Skin of body (tissue), 1 donor: ENCODE measurements at regions not wholly inside any gene's neighbourhood (a gene's known extent, or its start where the extent isn't known, plus 50 kb on each side); places are given as distances from the start of the nearest gene placed in this dataset.

ENCODE experiments used
- DNase-seq: peaks from one replicate; lab custom pipeline; 2025; lab: John Stamatoyannopoulos, UW

DNA sequence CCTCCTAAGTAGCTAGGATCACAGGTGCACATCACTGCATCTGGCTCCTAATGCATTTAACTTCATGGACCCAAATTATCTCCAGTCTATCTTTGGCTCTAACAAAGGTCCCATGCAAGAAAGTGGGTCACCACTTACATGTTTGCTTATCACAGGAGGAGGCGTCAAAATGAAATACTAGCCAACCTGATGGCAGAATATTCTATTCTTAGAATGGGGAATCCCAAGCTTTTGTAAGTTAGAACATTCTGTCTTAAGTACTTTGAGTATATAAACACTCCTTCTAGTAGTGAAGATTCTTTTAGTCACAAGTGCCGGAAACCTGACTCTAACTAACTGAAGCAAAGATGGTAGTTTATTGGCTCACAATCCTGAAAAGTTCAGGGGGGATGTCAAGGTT lies 72.0 kb upstream of the ADAMTS9 start:
- DNase-seq: no peak

DNA sequence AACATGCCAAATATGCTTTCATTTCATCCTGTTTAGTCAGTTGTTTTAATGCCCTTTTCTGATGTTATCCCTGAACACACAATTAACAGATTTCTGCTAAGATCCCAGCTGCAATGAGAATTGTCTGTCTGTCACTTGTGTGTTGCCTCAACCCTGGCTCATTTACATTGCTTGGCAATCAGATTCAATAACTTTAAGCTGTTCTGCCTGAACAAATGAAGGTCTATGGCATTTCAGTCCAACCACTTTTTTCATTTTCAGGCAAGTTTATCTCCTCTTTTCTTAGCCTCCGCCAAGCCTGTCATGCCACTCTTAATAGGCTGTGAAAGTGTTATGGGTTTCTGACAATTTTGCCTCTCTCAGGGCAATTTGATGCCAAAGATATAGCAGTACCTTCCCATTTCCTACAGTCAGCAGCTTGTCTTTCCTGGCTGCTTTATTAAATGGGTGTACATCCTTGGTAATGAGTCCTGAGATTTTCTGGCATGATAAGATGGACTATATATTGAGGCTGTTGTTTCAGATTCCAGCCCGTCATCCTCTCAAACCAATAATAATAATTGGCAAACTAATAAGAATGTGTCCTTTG lies 68.7 kb upstream of the ADAMTS9 start:
- DNase-seq: no peak

DNA sequence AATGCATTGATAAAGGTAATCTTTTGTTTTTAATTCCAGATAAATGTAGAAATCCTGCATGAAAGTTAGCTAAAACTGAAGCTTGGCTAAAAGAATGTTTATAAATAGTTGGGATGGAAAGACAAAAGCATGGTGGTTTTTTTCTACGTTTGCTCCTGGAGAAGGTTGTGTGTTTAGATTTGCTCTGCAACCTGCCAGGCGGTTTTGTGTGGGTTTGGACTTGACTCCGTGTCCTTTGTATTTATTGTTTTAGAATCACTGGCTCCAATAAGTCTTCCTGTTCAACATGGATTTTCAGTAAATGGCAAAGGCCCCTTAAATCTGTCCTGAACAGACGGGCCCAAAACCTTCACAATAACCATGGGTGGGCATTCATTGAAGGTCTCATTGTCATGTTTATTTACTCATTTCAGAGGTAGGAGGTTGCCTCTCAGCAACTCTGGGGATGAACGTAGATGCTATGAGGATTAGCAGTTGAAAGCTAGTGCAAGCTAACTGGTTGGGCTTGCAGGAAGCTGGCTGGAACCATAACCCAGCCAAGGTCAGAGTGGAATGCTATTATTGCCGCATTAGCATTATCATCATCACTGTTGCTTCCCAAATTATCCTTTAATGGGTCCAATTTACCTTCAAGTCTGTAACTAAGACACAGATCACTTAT lies 60.6 kb upstream of the ADAMTS9 start:
- no peak for DNase-seq

DNA sequence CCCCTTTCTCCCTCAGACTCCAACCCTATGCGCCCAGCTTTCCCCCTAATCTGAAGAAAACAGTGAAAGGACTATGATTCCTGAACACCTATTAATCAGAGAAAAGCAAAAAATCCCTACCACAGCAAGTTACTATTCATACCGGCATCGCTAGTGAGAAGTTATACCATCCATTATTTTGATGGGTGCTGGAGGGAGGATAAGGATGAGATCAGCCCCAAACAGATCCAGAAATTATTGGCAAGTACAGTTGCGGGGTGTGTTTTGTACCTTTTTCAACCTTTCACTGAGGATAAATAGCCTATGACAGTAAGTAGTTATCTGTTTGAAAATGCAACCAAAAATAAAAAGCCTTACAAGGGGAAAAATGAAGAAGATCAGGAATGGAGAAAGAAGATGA lies 59.9 kb upstream of the ADAMTS9 start:
- no peak for DNase-seq

DNA sequence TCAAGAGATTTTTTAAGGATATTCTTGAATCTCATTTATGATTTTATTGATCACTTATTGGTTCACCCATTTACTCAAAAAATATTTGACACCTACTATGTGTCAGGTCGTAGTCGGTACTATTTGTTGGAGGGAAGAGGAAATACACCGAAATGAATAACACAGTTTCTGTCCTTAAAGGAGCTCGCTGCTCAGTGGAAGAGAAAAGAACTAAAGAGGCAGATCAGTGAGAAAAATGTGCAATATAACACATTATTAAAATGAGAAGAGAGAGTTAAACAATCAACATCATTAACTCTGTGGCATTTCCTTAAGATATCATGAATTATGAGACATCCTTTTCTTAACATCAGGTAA lies 56.1 kb upstream of the ADAMTS9 start:
- DNase-seq: no peak

DNA sequence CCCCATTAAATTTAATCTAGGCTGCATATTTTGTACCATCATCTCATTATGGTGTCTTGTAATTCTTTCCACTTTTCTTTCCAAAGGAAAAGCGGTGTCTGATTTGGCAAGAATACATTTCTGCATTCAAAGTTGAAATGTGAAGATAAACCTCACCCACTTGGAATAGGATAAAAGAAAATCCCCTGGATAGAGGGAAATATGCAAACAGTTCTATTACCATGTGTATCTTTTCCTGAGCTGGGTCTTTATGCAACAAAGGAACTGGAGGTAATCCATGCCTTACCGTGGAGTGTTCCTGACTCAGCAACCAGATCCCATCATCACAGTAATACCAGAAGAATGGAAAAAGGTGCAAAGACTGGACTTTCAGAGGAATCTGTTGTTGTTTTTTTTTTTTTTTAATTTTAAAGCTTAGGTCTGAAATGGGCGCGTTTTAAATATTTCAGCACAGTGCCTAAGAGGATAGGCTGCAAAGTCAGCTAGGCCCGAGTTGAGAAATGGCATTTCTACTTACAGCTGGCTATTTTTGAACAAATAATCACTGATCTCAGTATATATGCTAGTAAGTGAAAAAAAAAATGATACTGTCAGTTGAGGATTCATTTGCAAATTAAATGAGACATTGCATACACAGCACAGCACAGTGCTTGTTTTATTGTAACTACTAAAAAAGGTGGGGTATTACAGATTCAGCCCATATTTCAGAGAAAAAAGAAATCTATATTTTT lies 55.5 kb upstream of the ADAMTS9 start:
- DNase-seq: no peak

DNA sequence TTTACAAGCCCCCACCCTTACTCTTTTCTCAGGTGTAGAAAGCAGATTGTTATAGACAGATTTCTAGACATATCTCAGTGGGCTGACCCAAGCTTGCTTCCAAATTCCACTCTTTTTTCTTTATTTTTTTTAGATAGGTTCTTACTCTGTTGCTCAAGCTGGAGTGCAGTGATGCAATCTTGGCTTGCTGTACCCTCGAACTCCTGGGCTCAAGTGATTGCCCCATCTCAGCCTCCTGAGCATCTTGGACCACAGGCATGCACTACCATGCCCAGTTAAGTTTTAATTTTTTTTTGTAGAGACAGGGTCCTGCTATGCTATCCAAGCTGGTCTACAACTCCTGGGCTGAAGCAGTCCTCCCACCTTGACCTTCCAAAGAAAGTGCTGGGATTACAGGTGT lies 53.5 kb upstream of the ADAMTS9 start:
- no peak for DNase-seq

DNA sequence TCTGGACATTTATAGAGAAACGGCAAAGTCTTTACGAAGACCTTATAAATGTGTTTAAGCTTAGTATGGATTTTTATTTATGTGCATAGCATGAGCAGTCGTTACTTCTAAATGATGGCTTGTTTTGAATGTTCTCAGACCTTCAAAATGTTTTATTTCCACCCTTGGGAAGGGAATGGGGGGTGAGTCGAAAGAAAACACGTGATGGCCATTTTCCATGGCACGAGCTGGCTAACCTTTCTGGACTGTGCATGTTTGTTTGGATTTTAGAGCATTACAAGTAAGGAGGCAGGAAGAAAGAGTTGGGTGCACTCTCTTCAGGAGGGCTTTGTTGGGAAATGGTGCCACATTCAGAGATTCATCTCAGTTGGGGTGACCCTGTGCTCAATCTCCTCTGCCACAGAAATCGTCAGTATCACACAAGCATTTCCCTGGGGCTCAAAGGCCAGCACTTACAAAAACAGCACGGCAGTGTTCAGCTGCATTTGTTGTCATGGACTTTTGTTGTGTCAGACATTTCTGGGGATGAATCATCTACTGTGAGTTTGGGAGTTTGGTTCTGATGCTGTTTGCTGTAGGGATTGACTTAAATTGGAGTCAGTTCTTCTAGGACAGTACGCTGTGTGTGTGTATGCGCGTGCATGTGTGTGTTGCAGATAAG lies 52.3 kb upstream of the ADAMTS9 start:
- DNase-seq: no peak
